ENCODE measurements at regions not wholly inside any gene's neighbourhood (a gene's known extent, or its start where the extent isn't known, plus 50 kb on each side); places are given as distances from the start of the nearest gene placed in this dataset.

DNA sequence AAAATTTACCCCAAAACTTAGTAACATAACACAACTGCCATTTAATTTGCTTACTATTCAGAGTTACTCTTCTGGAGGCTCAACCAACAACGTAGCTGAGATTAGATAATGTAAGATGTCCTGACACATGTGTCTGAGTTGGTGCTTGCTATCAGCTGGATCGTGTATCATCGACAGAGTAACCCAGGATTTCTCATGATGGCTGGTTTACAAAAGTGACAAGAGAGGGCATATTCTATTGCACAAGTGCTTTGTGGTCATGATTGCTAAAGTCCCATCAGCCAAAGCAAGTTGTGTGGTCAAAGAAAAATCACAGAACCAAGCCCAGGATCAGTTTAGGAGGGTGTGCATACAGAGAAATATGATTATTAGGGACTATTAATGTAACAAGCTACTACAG, 73.4 kb downstream of the CAPZA3 start:
- Histone ChIP-seq H4K8ac (ENCODE audit: low read depth, low read length) (no peak overlapping the region), H3K4me2 (ENCODE audit: insufficient read depth, low read length, poor library complexity, severe bottlenecking) (no peak overlapping the region), H3K18ac (ENCODE audit: low read length) (no peak overlapping the region), H3K9me3 (replicated peaks in 1 of 2; ENCODE audit: control insufficient read depth in 2 of 2, insufficient read depth in 1 of 2, low read depth in 1 of 2, low read length in 2 of 2) (no peaks in the 10 kb centered on the region), H2BK15ac (ENCODE audit: low read length) (no peak overlapping the region), H2AK5ac (ENCODE audit: low read depth, low read length) (no peak overlapping the region), H3K79me1 (ENCODE audit: low read depth, low read length) (no peaks in the 10 kb centered on the region), H4K91ac (ENCODE audit: low read depth, low read length, poor library complexity) (no peak overlapping the region), H3K4me1 (ENCODE audit: control insufficient read depth in 2 of 2, insufficient read depth in 1 of 2, low read depth in 1 of 2, low read length in 2 of 2) (no peaks in the 10 kb centered on the region), H3K14ac (ENCODE audit: low read length) (no peak overlapping the region), H3K23ac (ENCODE audit: low read depth, low read length, poor library complexity) (no peak overlapping the region), H2AFZ (ENCODE audit: low read length) (no peak overlapping the region), H2BK5ac (ENCODE audit: low read length) (no peak overlapping the region), H2BK12ac (ENCODE audit: low read length) (no peak overlapping the region), H3K4me3 (ENCODE audit: low read length in 2 of 2) (no peak overlapping the region), H3K27ac (replicated peaks; ENCODE audit: low read length) (no peak overlapping the region), H3K4ac (ENCODE audit: low read length) (no peak overlapping the region), H3K27me3 (ENCODE audit: control insufficient read depth in 3 of 3, insufficient read depth in 3 of 3, low read depth in 1 of 3, low read length in 3 of 3) (no peaks in the 10 kb centered on the region), H3K36me3 (replicated peaks in 1 of 2; ENCODE audit: control insufficient read depth in 2 of 2, insufficient read depth in 2 of 2, low read length in 2 of 2) (no peaks in the 10 kb centered on the region), H2BK120ac (ENCODE audit: low read depth, low read length) (no peak overlapping the region), H3K9ac (ENCODE audit: low read depth, low read length, poor library complexity) (no peak overlapping the region)
- no peak for DNase-seq (ENCODE audit: low spot score)
- no CpG with 5 or more reads among the region's 3 CpGs for WGBS, 2 donors (ENCODE audit: extremely low coverage in 2 of 2, insufficient read length in 2 of 2, insufficient replicate concordance in 1 of 2)

- H3K14ac ChIP-seq (ENCODE audit: low read length): no peak overlapping the region
- no peak overlapping the region for H2AK5ac ChIP-seq (ENCODE audit: low read depth, low read length)
- H3K4me3 ChIP-seq (ENCODE audit: low read length in 2 of 2): no peak overlapping the region
- H3K79me1 ChIP-seq (ENCODE audit: low read depth, low read length): no peaks in the 10 kb centered on the region
- no peak for DNase-seq (ENCODE audit: low spot score)
- no peak overlapping the region for H4K8ac ChIP-seq (ENCODE audit: low read depth, low read length)
- no peak overlapping the region for H4K91ac ChIP-seq (ENCODE audit: low read depth, low read length, poor library complexity)
- H3K9ac ChIP-seq (ENCODE audit: low read depth, low read length, poor library complexity): no peak overlapping the region
- H2AFZ ChIP-seq (ENCODE audit: low read length): no peak overlapping the region
- H2BK120ac ChIP-seq (ENCODE audit: low read depth, low read length): no peak overlapping the region
- H2BK12ac ChIP-seq (ENCODE audit: low read length): no peak overlapping the region
- no peaks in the 10 kb centered on the region for H3K27me3 ChIP-seq (ENCODE audit: control insufficient read depth in 3 of 3, insufficient read depth in 3 of 3, low read depth in 1 of 3, low read length in 3 of 3)
- H3K36me3 ChIP-seq (replicated peaks in 1 of 2; ENCODE audit: control insufficient read depth in 2 of 2, insufficient read depth in 2 of 2, low read length in 2 of 2): no peaks in the 10 kb centered on the region
- no peak overlapping the region for H3K4ac ChIP-seq (ENCODE audit: low read length)
- no peak overlapping the region for H2BK5ac ChIP-seq (ENCODE audit: low read length)
- WGBS, 2 donors (ENCODE audit: extremely low coverage in 2 of 2, insufficient read length in 2 of 2, insufficient replicate concordance in 1 of 2): no CpG with 5 or more reads among the region's 2 CpGs
- no peak overlapping the region for H3K23ac ChIP-seq (ENCODE audit: low read depth, low read length, poor library complexity)
- H3K4me1 ChIP-seq (ENCODE audit: control insufficient read depth in 2 of 2, insufficient read depth in 1 of 2, low read depth in 1 of 2, low read length in 2 of 2): no peaks in the 10 kb centered on the region
- no peak overlapping the region for H2BK15ac ChIP-seq (ENCODE audit: low read length)
- no peaks in the 10 kb centered on the region for H3K9me3 ChIP-seq (replicated peaks in 1 of 2; ENCODE audit: control insufficient read depth in 2 of 2, insufficient read depth in 1 of 2, low read depth in 1 of 2, low read length in 2 of 2)
- H3K18ac ChIP-seq (ENCODE audit: low read length): no peak overlapping the region
- no peak overlapping the region for H3K4me2 ChIP-seq (ENCODE audit: insufficient read depth, low read length, poor library complexity, severe bottlenecking)
- H3K27ac ChIP-seq (replicated peaks; ENCODE audit: low read length): no peak overlapping the region
Measured at GRCh38 chr12:18813753-18814152, 75.8 kb downstream of the CAPZA3 start.

- no peaks in the 10 kb centered on the region for H3K4me1 ChIP-seq (ENCODE audit: control insufficient read depth in 2 of 2, insufficient read depth in 1 of 2, low read depth in 1 of 2, low read length in 2 of 2)
- H3K27ac ChIP-seq (replicated peaks; ENCODE audit: low read length): no peak overlapping the region
- no peak overlapping the region for H3K14ac ChIP-seq (ENCODE audit: low read length)
- no peaks in the 10 kb centered on the region for H3K36me3 ChIP-seq (replicated peaks in 1 of 2; ENCODE audit: control insufficient read depth in 2 of 2, insufficient read depth in 2 of 2, low read length in 2 of 2)
- no peaks in the 10 kb centered on the region for H3K9me3 ChIP-seq (replicated peaks in 1 of 2; ENCODE audit: control insufficient read depth in 2 of 2, insufficient read depth in 1 of 2, low read depth in 1 of 2, low read length in 2 of 2)
- no peaks in the 10 kb centered on the region for H3K79me1 ChIP-seq (ENCODE audit: low read depth, low read length)
- no peak overlapping the region for H3K4me3 ChIP-seq (ENCODE audit: low read length in 2 of 2)
- no peak overlapping the region for H3K4ac ChIP-seq (ENCODE audit: low read length)
- no peaks in the 10 kb centered on the region for H3K27me3 ChIP-seq (ENCODE audit: control insufficient read depth in 3 of 3, insufficient read depth in 3 of 3, low read depth in 1 of 3, low read length in 3 of 3)
- no peak overlapping the region for H3K4me2 ChIP-seq (ENCODE audit: insufficient read depth, low read length, poor library complexity, severe bottlenecking)
- no peak overlapping the region for H2BK120ac ChIP-seq (ENCODE audit: low read depth, low read length)
- H2BK5ac ChIP-seq (ENCODE audit: low read length): no peak overlapping the region
- no peak overlapping the region for H2BK12ac ChIP-seq (ENCODE audit: low read length)
- no peak overlapping the region for H2AFZ ChIP-seq (ENCODE audit: low read length)
- H4K8ac ChIP-seq (ENCODE audit: low read depth, low read length): no peak overlapping the region
- H3K18ac ChIP-seq (ENCODE audit: low read length): no peak overlapping the region
- no peak overlapping the region for H3K23ac ChIP-seq (ENCODE audit: low read depth, low read length, poor library complexity)
- H2AK5ac ChIP-seq (ENCODE audit: low read depth, low read length): no peak overlapping the region
- no peak overlapping the region for H2BK15ac ChIP-seq (ENCODE audit: low read length)
- H4K91ac ChIP-seq (ENCODE audit: low read depth, low read length, poor library complexity): no peak overlapping the region
- WGBS, 2 donors (ENCODE audit: extremely low coverage in 2 of 2, insufficient read length in 2 of 2, insufficient replicate concordance in 1 of 2): no CpG with 5 or more reads among the region's 6 CpGs
- DNase-seq (ENCODE audit: low spot score): no peak
- no peak overlapping the region for H3K9ac ChIP-seq (ENCODE audit: low read depth, low read length, poor library complexity)
Measured at GRCh38 chr12:18818579-18819268, 80.8 kb downstream of the CAPZA3 start.

GRCh38 chr12:18819484-18819883, 81.6 kb downstream of the CAPZA3 start:
- Histone ChIP-seq H3K4me2 (ENCODE audit: insufficient read depth, low read length, poor library complexity, severe bottlenecking) (no peak overlapping the region), H2AK5ac (ENCODE audit: low read depth, low read length) (no peak overlapping the region), H3K9me3 (replicated peaks in 1 of 2; ENCODE audit: control insufficient read depth in 2 of 2, insufficient read depth in 1 of 2, low read depth in 1 of 2, low read length in 2 of 2) (no peaks in the 10 kb centered on the region), H3K9ac (ENCODE audit: low read depth, low read length, poor library complexity) (no peak overlapping the region), H3K23ac (ENCODE audit: low read depth, low read length, poor library complexity) (no peak overlapping the region), H3K4me3 (ENCODE audit: low read length in 2 of 2) (no peak overlapping the region), H4K8ac (ENCODE audit: low read depth, low read length) (no peak overlapping the region), H3K4ac (ENCODE audit: low read length) (no peak overlapping the region), H3K79me1 (ENCODE audit: low read depth, low read length) (no peaks in the 10 kb centered on the region), H3K14ac (ENCODE audit: low read length) (no peak overlapping the region), H4K91ac (ENCODE audit: low read depth, low read length, poor library complexity) (no peak overlapping the region), H3K36me3 (replicated peaks in 1 of 2; ENCODE audit: control insufficient read depth in 2 of 2, insufficient read depth in 2 of 2, low read length in 2 of 2) (no peaks in the 10 kb centered on the region), H3K4me1 (ENCODE audit: control insufficient read depth in 2 of 2, insufficient read depth in 1 of 2, low read depth in 1 of 2, low read length in 2 of 2) (no peaks in the 10 kb centered on the region), H3K27ac (replicated peaks; ENCODE audit: low read length) (no peak overlapping the region), H3K27me3 (ENCODE audit: control insufficient read depth in 3 of 3, insufficient read depth in 3 of 3, low read depth in 1 of 3, low read length in 3 of 3) (no peaks in the 10 kb centered on the region), H2BK120ac (ENCODE audit: low read depth, low read length) (no peak overlapping the region), H2AFZ (ENCODE audit: low read length) (no peak overlapping the region), H2BK15ac (ENCODE audit: low read length) (no peak overlapping the region), H3K18ac (ENCODE audit: low read length) (no peak overlapping the region), H2BK5ac (ENCODE audit: low read length) (no peak overlapping the region), H2BK12ac (ENCODE audit: low read length) (no peak overlapping the region)
- DNase-seq (ENCODE audit: low spot score): no peak
- no CpG with 5 or more reads among the region's 7 CpGs for WGBS, 2 donors (ENCODE audit: extremely low coverage in 2 of 2, insufficient read length in 2 of 2, insufficient replicate concordance in 1 of 2)
